ENCODE measurements at regions not wholly inside any gene's neighbourhood (a gene's known extent, or its start where the extent isn't known, plus 50 kb on each side); places are given as distances from the start of the nearest gene placed in this dataset.
A peak's percentile ranks its signal among the peaks of the same experiment; 100 is the strongest.

GRCh38 chr7:114112806-114113205 lies 194.0 kb upstream of the PPP1R3A start:
- no peak for DNase-seq (ENCODE audit: low spot score)

DNA sequence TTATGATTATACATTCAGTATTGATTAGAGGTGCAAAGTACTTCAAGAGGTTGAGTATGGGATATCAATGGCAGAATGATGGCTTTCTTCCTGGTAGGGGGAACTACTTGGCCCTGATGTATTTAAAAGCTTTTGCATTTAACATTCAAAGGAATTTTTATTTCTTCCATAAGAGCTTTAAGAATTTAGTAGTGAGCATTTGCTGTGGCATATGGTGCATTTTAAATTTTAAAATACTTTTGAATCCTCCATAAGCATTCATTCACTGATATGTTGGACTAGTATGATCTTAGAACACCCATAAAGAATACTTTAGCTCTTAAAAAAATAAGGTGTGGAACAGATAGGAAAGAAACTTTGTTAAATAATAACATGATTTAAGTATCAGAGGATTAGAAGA lies 191.9 kb upstream of the PPP1R3A start:
- DNase-seq (ENCODE audit: low spot score) = no peak

- no peak for DNase-seq (ENCODE audit: low spot score)
Measured at GRCh38 chr7:114109721-114110120, 190.9 kb upstream of the PPP1R3A start.

- DNase-seq (ENCODE audit: low spot score) = no peak
Measured at GRCh38 chr7:114109304-114109703, 190.5 kb upstream of the PPP1R3A start.

- no peak for DNase-seq (ENCODE audit: low spot score)
Measured at GRCh38 chr7:114108510-114108909, 189.7 kb upstream of the PPP1R3A start.

GRCh38 chr7:114107522-114107921 lies 188.7 kb upstream of the PPP1R3A start:
- DNase-seq (ENCODE audit: low spot score) = no peak

- no peak for DNase-seq (ENCODE audit: low spot score)
Measured at GRCh38 chr7:114104035-114104434, 185.2 kb upstream of the PPP1R3A start.

- no peak for DNase-seq (ENCODE audit: low spot score)
Measured at GRCh38 chr7:114102996-114103395, 184.2 kb upstream of the PPP1R3A start.

DNA sequence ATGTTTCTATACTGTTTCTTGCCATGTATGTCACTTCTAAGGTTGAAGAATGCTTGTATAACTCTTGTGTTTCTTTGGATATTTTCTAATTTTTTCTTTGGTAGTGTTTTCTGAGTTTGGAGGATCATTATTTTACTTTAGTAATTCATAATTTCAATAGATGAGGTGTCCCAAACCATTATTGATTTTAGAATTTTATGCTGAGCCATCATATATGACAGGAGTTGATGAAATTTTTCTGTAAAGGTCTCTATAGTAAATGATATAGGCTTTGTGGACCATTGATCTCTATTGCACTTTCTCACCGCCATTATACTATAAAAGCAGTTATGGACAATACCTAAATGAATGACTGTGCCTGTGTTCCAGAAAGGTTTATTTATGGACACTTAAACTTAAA lies 183.3 kb upstream of the PPP1R3A start:
- no peak for DNase-seq (ENCODE audit: low spot score)

GRCh38 chr7:114100810-114101209 lies 182.0 kb upstream of the PPP1R3A start:
- DNase-seq (ENCODE audit: low spot score) = no peak

- DNase-seq (ENCODE audit: low spot score) = no peak
Measured at GRCh38 chr7:114099337-114099736, 180.5 kb upstream of the PPP1R3A start.

DNA sequence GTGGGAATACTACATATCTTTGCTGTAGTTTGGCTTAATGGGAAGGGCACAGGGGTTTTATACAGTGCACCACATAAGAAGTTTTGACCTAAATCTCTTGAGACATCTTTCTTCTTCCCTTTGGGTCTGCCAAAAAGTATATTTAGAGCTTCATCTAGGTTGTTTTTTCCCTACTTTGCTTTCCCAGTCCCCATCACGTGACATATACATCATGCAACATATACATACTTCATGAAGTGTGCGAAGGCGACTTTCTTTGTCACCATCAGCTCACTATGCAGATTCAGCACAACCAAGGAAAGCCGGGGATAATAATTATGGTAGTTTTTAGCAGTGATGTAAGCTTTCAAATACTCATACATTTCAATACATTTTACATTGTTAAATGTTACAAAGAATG lies 177.1 kb upstream of the PPP1R3A start:
- DNase-seq (ENCODE audit: low spot score) = no peak

- DNase-seq (ENCODE audit: low spot score) = no peak
Measured at GRCh38 chr7:114088470-114088940, 169.7 kb upstream of the PPP1R3A start.

DNA sequence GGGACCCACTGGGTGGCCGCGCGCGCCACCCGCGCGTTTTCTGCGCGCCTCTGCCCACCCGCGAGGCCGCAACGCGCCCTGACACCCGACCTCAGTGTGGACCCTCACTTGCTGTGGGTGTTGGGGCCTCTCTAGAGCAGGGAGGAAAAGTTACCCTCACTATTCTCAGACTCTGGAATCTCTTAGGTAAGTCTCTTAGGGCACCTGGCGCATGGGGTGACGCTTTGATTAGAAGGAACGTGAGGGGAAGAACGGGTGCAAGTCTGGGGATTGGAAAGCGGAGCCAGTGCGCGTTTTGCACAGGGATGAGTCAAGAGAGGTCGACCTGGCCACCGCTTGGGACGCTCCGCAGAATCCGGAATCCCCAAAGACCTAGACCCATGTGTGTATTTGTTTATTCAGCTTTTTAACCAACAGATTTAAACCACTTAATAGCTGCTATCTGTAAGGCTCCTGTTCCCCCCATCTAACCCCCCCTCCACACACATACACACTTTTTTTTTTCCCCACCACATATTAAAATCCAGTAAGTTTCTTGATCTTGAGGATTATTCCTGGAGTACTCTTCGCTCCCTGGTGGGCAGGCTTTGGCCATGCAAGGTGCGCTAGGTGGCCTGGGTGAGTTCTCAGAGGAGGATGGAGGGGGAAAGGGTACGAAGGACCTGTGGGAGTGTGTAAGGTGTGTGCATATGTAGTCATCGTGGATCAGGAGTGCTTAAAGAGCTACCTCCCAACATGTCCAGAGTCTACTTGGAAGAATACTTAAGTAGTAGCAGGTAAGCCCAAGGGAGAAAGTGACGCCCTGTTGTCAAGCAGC lies 169.1 kb upstream of the PPP1R3A start:
- no peak for DNase-seq (ENCODE audit: low spot score)

DNA sequence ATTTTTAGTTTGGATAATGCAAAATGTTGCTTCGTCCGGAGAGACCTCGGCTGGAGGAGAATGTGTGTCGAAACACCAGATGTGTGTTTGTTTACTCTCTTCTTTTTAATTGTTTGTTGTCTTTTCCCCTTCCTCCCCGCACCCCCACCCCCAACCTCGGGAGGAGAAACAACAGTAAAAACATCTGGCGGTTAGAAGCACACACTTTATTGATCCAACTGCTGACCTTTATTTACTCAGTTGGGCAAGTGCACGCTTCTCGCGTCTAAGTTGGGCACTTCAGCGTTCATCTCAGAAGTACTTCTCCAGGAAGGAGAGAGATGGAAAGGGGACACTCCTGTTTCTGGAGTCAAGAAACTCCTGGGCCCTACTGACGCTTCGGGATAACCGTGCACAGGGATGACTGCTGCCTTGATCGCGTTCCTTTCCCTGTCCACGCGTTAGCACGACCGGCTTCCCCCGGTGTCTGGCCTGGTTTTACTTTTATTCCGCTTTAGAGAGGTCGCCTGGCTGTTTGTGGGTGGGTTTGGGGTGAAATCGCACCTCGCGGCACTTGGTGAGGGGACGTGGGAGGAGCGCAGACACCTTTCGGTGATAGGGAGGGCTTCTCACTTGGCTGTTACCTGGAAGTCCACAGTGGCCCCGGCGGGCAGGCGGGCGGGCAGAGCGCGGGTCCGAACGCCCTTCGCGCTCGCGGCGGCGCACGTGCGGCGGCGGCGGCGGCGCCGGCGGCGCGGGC lies 168.3 kb upstream of the PPP1R3A start:
- DNase-seq (ENCODE audit: low spot score) = no peak

DNA sequence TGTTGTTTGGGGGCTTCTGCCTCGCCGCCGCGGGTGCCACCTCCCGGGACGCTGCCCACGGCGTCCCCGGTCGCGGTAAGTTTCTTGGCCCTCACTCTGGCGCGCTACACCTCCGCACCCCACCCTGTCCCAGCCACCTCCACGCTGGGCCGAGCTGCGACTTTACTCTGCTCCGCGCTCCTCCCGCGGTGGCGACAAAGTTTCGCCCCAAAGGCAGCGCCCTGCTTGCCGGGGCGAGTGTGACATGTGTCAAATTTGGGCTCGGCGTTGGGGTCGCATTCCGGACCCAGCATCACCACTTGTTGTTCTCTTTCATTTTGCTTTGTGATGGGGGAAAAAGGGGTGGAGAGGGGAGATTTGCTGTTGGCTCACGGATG lies 167.7 kb upstream of the PPP1R3A start:
- no peak for DNase-seq (ENCODE audit: low spot score)

DNA sequence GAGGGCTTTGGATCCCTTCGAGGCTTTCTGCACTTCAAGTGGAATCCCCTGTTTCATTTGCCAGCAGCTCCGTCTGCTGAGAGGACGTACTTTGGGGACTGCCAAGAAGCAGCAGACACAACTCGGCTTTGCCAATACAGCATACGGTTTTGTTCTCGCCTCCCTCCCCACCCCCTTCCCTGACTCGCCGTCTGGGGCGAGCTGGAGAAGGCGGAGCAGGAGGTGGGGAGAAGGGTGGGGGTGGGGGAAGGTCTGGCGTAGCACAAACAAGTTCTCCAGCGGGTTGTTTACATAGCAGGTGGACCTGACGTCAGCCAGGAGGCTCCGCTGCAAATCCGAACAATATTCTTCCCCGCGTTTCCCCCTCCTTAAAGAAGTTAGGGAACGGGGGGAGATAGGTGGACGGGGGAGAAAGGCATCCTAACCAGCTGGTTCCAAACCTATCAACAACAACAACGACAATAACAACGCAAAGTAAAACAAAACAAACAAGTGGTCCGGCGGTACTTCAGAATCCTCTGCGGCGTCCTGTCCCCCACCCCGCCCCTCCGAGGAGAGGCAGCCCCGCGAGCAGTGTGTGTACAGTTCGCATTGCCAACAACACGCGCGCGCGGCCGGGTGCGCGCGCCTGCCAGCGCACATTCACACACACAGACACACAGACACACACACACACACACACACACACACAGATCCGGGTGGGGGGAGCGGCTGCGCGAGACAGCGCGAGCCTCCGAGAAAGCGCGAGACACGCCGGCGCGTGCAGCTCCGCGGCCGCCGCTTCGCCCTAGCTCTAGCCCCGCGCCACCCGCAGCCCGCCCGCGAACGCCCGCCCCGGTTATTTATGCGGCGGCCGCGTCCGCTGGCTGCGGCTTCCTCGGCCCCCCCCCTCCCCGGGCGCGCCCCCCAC lies 167.0 kb upstream of the PPP1R3A start:
- peak; percentile 78 for DNase-seq (ENCODE audit: low spot score)

- DNase-seq (ENCODE audit: low spot score) = no peak
Measured at GRCh38 chr7:114085313-114085591, 166.4 kb upstream of the PPP1R3A start.

GRCh38 chr7:114084472-114085312 lies 165.9 kb upstream of the PPP1R3A start:
- DNase-seq (ENCODE audit: low spot score) = no peak

- DNase-seq (ENCODE audit: low spot score) = no peak
Measured at GRCh38 chr7:114084002-114084471, 165.2 kb upstream of the PPP1R3A start.

DNA sequence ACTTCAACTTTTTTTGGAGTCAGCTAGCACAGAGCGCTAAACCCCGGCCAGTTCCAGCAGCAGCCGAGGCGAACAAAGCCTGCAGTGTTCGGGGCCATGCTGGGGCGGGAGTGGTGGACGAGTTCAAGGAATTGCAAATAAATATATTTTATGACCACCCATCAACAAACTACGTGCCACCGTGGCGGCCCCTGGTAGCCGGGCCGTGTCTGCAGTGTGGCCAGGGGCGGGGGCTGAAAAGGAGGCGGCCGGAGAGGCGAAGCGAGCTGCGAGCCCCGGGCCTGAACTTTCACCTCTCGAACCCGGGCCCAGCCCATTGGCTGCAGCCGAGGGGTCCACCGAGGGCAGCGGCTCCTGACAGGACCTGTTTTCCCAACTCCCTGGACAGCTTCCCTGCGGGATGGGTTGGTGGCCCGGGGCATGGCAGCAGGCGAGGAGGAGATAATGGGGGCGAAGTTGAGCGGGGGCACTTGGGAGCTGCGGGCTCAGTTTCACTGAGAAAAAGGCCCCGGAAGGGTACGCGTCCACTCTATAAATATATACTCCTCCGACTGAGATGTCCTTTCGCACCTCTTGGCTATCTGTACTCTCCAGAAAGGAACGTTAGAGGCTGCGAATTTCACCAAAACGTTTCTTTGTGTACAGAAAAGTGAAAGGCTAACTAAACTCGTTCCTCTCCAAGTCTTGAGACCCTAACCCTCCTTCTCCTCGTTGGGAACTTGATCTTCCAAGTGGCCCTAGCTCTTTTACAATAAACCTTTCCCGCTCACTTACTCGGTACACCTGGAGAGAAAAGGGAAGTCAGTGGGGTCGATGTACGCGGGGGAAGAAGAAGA lies 164.6 kb upstream of the PPP1R3A start:
- DNase-seq (ENCODE audit: low spot score) = no peak
